Omental fat pad (tissue), 3 donors: ENCODE measurements at regions not wholly inside any gene's neighbourhood (a gene's known extent, or its start where the extent isn't known, plus 50 kb on each side); places are given as distances from the start of the nearest gene placed in this dataset.

Experiments
- ATAC-seq: fragments of 150-250 bp; one replicate; pipeline ENCODE4 v1.9.1; 2016; ENCODE audit warnings: mild to moderate bottlenecking, moderate library complexity; ENCODE audit not compliant: low FRiP score
- DNase-seq: peaks from one replicate; pipeline ENCODE4 v3.0.0-alpha.2; 2019; ENCODE audit warnings: low spot score
- CTCF ChIP-seq, 3 donors: fragments of 450-650 bp; IDR thresholded peaks; one replicate each; pipeline ENCODE4 v1.5.1; 2016 to 2017; ENCODE audit warnings: antibody characterized with exemption in 3 of 3, mild to moderate bottlenecking in 3 of 3, moderate library complexity in 2 of 3

- no peak for ATAC-seq
- DNase-seq, result no peak
- TF ChIP-seq CTCF (IDR thresholded peaks at IDR 0.05), result no peak
Observed at GRCh38 chrX:116226665-116227484, 56.3 kb downstream of the AGTR2 start.

- no peak for ATAC-seq
- TF ChIP-seq CTCF (IDR thresholded peaks at IDR 0.05), result no peak
- no peak for DNase-seq
Observed at GRCh38 chrX:116230130-116230898, 59.8 kb downstream of the AGTR2 start.

- no peak for TF ChIP-seq CTCF (IDR thresholded peaks at IDR 0.05)
- DNase-seq (no peak), ATAC-seq (peak; percentile 90)
Observed at GRCh38 chrX:116232833-116233232, 62.3 kb downstream of the AGTR2 start.

GRCh38 chrX:116236666-116237065, 66.1 kb downstream of the AGTR2 start:
- ATAC-seq (no peak), DNase-seq (no peak)
- TF ChIP-seq CTCF (IDR thresholded peaks at IDR 0.05), result no peak

- ATAC-seq, result no peak
- no peak for TF ChIP-seq CTCF (IDR thresholded peaks at IDR 0.05)
- no peak for DNase-seq
Observed at GRCh38 chrX:116238093-116238492, 67.5 kb downstream of the AGTR2 start.

- no peak for TF ChIP-seq CTCF (IDR thresholded peaks at IDR 0.05)
Observed at GRCh38 chrX:116238567-116239255, 68.2 kb downstream of the AGTR2 start.

More at GRCh38 chrX:116238567-116239255, 68.2 kb downstream of the AGTR2 start:
- DNase-seq (no peak), ATAC-seq (no peak)
